ENCODE measurements at regions not wholly inside any gene's neighbourhood (a gene's known extent, or its start where the extent isn't known, plus 50 kb on each side); places are given as distances from the start of the nearest gene placed in this dataset.

DNA sequence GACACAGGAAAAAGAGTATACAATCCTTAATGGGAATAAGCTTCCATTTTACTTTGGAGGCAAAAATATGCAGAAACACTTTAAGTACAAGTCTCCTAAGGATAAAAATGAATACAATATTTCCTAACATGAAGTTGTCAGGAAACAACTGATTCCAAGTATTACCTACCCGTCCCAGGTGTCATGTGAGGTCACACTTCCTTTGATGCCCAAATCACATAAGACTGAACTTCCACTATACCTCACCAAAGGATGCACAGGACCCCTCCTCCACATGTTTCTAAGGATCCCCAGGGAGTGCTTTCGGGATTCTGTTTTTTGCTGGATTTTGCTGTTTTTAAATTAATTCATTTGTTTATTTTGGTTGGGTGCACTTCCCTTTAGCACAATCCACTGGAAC, 438.5 kb upstream of the TCF4 start:
- H3K4me3 ChIP-seq (ENCODE audit: low read length): no peak overlapping the region
- TF ChIP-seq, protein P1, sequence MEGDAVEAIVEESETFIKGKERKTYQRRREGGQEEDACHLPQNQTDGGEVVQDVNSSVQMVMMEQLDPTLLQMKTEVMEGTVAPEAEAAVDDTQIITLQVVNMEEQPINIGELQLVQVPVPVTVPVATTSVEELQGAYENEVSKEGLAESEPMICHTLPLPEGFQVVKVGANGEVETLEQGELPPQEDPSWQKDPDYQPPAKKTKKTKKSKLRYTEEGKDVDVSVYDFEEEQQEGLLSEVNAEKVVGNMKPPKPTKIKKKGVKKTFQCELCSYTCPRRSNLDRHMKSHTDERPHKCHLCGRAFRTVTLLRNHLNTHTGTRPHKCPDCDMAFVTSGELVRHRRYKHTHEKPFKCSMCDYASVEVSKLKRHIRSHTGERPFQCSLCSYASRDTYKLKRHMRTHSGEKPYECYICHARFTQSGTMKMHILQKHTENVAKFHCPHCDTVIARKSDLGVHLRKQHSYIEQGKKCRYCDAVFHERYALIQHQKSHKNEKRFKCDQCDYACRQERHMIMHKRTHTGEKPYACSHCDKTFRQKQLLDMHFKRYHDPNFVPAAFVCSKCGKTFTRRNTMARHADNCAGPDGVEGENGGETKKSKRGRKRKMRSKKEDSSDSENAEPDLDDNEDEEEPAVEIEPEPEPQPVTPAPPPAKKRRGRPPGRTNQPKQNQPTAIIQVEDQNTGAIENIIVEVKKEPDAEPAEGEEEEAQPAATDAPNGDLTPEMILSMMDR (conservative IDR thresholded peaks at IDR 0.05; ENCODE audit: low read length): no peak
- DNase-seq (ENCODE audit: low read depth): no peak

DNA sequence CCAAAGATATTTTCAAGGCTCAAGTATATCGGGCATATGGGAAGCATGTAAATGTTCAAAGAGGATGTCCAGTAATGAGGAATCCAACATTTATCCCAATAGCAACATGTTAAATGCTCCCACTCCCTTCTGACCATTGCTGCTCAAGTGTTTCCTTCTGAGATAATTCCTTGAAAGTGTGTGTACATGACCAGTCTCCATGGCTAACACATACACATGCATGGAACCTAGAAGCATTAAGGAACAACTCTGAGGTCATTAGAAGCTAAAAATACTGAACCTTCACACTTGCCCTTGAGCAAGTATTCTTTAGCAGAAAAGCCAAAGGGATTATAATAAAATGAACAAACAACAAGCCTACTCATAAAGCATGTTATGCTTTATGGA, 433.8 kb upstream of the TCF4 start:
- DNase-seq (ENCODE audit: low read depth): no peak
- no peak overlapping the region for H3K4me3 ChIP-seq (ENCODE audit: low read length)
- TF ChIP-seq, protein P1 (conservative IDR thresholded peaks at IDR 0.05; ENCODE audit: low read length): no peak

DNA sequence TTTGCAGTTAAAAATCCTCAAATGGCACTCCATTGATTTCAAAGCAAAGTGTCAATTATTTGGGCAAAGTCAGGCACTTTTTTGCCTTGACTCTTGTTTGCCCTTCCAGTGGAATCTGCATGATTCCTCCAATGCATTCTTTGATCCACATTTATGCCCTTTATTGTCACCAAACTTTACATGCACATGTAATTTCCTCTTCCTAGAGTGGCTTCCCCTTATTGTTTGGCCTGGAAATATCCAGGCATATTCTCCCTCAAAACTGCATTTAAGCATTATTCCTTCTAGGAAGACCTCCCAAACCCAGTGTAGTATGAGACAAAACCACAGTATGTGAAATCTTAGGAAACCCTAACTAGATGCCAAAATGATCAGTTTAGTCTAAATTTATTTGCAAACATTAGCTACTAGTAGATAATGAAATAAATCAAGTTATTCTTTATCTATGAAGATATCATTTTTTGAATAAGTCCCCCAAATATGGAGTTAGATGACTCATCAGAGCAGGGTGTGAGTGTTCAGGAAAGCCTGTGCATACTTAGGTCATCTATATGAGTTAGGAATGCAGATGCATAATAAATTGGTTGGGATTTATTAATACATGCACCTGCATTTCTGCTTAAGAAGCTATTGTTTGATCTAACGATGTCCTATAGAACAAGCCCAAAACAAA, 433.3 kb upstream of the TCF4 start:
- no peak for DNase-seq (ENCODE audit: low read depth)

DNA sequence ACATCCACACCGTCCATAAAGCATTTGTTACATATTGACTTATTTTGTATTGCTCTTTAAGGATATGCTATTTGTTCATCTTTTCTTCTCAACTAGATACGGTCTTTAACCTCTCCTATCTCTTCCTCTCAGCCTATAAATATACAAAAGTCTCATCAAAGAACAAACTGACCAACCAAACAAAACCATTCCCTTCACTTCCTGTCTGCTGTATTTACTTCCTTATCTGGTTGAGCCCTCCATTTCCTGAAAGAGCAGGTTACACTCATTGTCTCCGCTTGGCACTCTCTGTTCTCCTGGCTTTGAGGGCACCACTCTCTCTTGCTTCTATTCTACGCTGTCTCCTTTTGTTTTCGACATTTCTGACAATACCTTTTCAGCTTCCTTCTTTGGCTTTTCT, 431.9 kb upstream of the TCF4 start:
- H3K4me3 ChIP-seq (ENCODE audit: low read length): no peak overlapping the region
- TF ChIP-seq, protein P1 (conservative IDR thresholded peaks at IDR 0.05; ENCODE audit: low read length): no peak
- no peak for DNase-seq (ENCODE audit: low read depth)

More for the DNA sequence above, 433.3 kb upstream of the TCF4 start:
- TF ChIP-seq, protein P1 (conservative IDR thresholded peaks at IDR 0.05; ENCODE audit: low read length): no peak
- no peak overlapping the region for H3K4me3 ChIP-seq (ENCODE audit: low read length)

DNA sequence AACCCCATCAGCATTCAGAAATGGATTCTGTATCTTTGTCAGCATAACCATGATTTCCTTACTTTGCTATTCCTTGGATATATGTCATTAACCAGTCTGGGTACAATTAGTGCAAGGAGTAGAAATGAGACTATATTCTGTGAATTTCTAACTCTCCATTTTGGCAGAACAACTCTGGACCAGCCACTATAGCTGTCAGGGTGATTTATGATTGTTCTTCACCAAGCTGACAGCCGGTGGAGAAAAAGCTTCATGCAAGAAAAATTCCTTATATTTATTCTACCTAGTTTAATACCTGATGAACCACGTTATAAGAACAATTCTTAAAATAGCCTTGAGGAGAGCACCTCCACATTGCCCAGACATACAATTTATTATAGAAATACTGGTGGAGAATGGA, 431.2 kb upstream of the TCF4 start:
- TF ChIP-seq, protein P1 (conservative IDR thresholded peaks at IDR 0.05; ENCODE audit: low read length): no peak
- DNase-seq (ENCODE audit: low read depth): no peak
- no peak overlapping the region for H3K4me3 ChIP-seq (ENCODE audit: low read length)

DNA sequence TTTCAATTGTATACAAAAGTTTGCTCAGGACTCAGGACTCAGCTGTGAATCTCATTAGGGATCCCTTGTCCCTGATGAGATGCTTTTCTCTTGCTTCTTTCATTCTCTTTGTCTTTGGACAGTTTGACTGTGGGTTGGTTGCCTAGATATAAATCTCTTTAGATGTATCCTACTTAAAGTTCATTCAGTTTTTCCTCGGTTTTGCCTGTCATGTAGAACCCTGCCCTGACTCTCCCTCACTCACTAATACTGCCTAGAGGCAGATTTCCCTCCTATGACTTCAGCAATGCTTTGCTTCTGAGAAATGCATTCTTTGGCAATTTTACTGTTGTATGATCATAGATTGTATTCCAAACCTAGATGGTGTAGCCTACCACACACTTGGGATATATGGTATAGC, 421.4 kb upstream of the TCF4 start:
- TF ChIP-seq, protein P1 (conservative IDR thresholded peaks at IDR 0.05; ENCODE audit: low read length): no peak
- DNase-seq (ENCODE audit: low read depth): no peak
- H3K4me3 ChIP-seq (ENCODE audit: low read length): no peak overlapping the region

DNA sequence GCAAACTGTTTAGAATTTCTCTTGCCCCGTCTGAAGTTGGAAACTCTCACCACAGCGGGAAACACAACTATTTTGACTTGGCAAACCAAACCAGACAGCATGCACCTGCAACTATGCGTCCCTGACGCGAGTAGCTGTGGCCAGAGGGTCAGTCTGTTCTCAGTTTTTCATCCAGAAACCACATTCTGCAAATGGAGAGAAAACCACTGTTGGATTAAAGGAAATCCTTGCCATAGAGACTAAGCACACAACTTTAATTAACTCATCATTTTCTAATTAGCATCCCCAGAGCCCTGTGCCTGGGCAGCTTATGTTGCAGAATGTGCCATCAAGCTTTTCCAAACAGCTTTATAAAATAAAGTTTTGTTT, 415.7 kb upstream of the TCF4 start:
- DNase-seq (ENCODE audit: low read depth): peak; percentile 25
- H3K4me3 ChIP-seq (ENCODE audit: low read length): no peak overlapping the region
- TF ChIP-seq, protein P1 (conservative IDR thresholded peaks at IDR 0.05; ENCODE audit: low read length): no peak
